CD4-positive, CD25-positive, alpha-beta regulatory T cell (primary cell): ENCODE measurements at regions not wholly inside any gene's neighbourhood (a gene's known extent, or its start where the extent isn't known, plus 50 kb on each side); places are given as distances from the start of the nearest gene placed in this dataset.

Experiments
- ATAC-seq, 2 donors: fragments of 150-1000 bp; cut with Tn5 transposase; one replicate each; pipeline ENCODE4 v1.10.0; 2021; ENCODE audit warnings: low read depth in 2 of 2, moderate number of reproducible peaks in 2 of 2, moderate library complexity in 1 of 2
- DNase-seq, 3 donors: peaks; one replicate each; pipeline versions ENCODE4 v3.0.0 to v3.0.0-alpha.2; 2012 to 2022; ENCODE audit warnings: mixed read lengths in 1 of 3
- H3K27ac ChIP-seq: one replicate; pipeline ENCODE4 v1.7.0; 2013; ENCODE audit warnings: mild to moderate bottlenecking, low read length; ENCODE audit not compliant: insufficient read depth, poor library complexity, severe bottlenecking
- H3K27me3 ChIP-seq: one replicate; pipeline ENCODE4 v1.7.0; 2013; ENCODE audit warnings: low read length; ENCODE audit not compliant: control insufficient read depth, insufficient read depth
- H3K36me3 ChIP-seq: one replicate; pipeline ENCODE4 v1.7.0; 2013; ENCODE audit warnings: mild to moderate bottlenecking, low read length, moderate library complexity; ENCODE audit not compliant: control insufficient read depth, insufficient read depth
- H3K4me1 ChIP-seq: 2 replicates; pipeline ENCODE4 v1.7.0; 2013; ENCODE audit warnings: mild to moderate bottlenecking, low read length; ENCODE audit not compliant: insufficient read depth, control insufficient read depth, poor library complexity, severe bottlenecking
- H3K4me3 ChIP-seq: one replicate; pipeline ENCODE4 v1.7.0; 2013; ENCODE audit warnings: low read depth, mild to moderate bottlenecking, low read length, moderate library complexity
- H3K9me3 ChIP-seq, 2 experiments: 1 replicate in 1 of 2; 2 replicates in 1 of 2; pipeline ENCODE4 v1.7.0; 2013; ENCODE audit warnings: low read length in 2 of 2, mild to moderate bottlenecking in 1 of 2, moderate library complexity in 1 of 2; ENCODE audit not compliant: control insufficient read depth in 2 of 2
- H3K27ac Mint-ChIP-seq, 3 donors: one replicate each; pipeline ENCODE4 v1.8.0; 2020 to 2022; ENCODE audit warnings: mild to moderate bottlenecking in 3 of 3, mixed read lengths in 3 of 3, moderate library complexity in 2 of 3
- H3K27me3 Mint-ChIP-seq: one replicate; pipeline ENCODE4 v1.8.0; 2022; ENCODE audit warnings: mild to moderate bottlenecking, mixed read lengths
- H3K36me3 Mint-ChIP-seq: one replicate; pipeline ENCODE4 v1.8.0; 2020; ENCODE audit warnings: mixed read lengths
- H3K4me1 Mint-ChIP-seq, 4 donors: one replicate each; pipeline ENCODE4 v1.8.0; 2020 to 2022; ENCODE audit warnings: mixed read lengths in 4 of 4, mild to moderate bottlenecking in 1 of 4
- H3K4me3 Mint-ChIP-seq, 4 donors: one replicate each; pipeline ENCODE4 v1.8.0; 2020 to 2022; ENCODE audit warnings: mild to moderate bottlenecking in 4 of 4, mixed read lengths in 4 of 4, moderate library complexity in 3 of 4
- H3K9me3 Mint-ChIP-seq, 7 donors: one replicate each; pipeline ENCODE4 v1.8.0; 2020 to 2022; ENCODE audit warnings: mixed read lengths in 7 of 7, mild to moderate bottlenecking in 3 of 7, moderate library complexity in 2 of 7

DNA sequence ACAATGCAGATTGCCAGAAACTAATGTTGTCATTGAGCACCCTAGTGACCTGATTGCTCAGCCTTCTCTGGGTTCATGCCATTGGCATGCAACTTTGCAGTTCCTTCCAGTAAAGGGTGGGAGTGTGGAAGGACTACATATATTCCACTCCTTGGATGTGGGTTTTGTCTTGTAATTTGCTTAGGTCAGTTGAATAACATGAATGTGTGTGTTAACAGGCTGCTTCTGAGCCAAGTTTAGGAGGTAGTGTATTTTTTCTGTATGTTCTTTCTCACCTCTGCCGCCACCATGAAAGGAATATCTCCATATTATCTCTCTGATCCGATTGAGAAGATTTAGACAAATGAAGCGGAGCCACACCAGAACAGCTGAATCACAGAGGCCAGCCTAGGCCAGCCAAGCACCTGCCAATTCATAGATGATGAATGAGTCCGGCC is 1929.6 kb upstream of the CDH6 start:
- H3K27ac ChIP-seq: no peak overlapping the region
- no peaks in the 10 kb centered on the region for H3K36me3 Mint-ChIP-seq
- H3K4me3 Mint-ChIP-seq: no peak overlapping the region
- no peaks in the 10 kb centered on the region for H3K36me3 ChIP-seq
- peaks cover 2 to 5% of the 10 kb centered on the region in 2 experiments for H3K9me3 ChIP-seq
- no peak overlapping the region for H3K4me3 ChIP-seq
- ATAC-seq (no peak), DNase-seq (no peak)
- no peak overlapping the region for H3K27ac Mint-ChIP-seq
- no peaks in the 10 kb centered on the region for H3K4me1 ChIP-seq
- no peaks in the 10 kb centered on the region for H3K27me3 ChIP-seq
- peaks cover 2 to 33% (median 9%) of the 10 kb centered on the region in 7 donors for H3K9me3 Mint-ChIP-seq
- H3K27me3 Mint-ChIP-seq: no peaks in the 10 kb centered on the region
- peaks cover 0 to 4% (median 0%) of the 10 kb centered on the region in 4 donors for H3K4me1 Mint-ChIP-seq

DNA sequence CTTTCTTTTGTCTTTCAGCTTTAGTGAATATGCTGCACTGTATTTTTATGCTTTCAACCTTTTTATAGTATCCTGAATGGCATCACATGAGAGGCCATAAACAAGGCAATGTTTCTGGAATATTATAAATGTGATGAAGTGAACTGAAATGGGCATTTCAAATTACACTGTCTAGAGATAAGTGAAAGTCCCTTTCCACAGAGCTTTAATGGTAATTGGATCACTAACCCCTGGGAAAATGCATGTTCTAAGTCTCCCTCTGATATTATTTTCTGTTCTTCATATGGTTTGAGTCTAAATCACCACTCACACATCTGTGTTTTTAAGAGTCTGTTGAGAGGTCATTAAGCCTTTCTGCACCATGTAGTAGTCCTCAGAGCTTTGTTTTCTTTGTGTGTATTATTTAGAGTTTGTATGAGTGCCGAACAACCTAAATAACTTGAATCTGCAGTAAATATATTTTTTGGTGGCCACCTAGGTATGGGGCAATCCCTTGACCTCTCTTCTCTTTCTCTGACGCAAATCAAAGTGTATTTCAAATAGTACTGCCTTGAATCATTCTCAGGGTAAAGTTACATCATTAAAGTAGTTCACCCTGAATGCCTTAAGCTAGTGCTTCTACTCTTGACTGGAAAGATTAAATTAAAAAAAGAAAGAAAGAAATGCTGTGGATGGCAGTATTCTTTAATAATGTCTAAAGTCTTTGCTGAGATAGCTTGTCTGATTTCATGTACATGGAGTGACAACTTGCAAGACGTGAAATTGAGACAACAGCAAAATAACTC is 1931.0 kb upstream of the CDH6 start:
- Histone ChIP-seq H3K4me1 (no peaks in the 10 kb centered on the region), H3K27me3 (no peaks in the 10 kb centered on the region), H3K4me3 (no peak overlapping the region), H3K36me3 (no peaks in the 10 kb centered on the region), H3K27ac (no peak overlapping the region), H3K9me3 (peaks cover 2 to 5% of the 10 kb centered on the region in 2 experiments)
- Mint-ChIP-seq H3K36me3 (no peaks in the 10 kb centered on the region), H3K4me1 (peaks cover 0 to 4% (median 0%) of the 10 kb centered on the region in 4 donors), H3K27ac (no peak overlapping the region), H3K27me3 (no peaks in the 10 kb centered on the region), H3K9me3 (peaks cover 2 to 36% (median 13%) of the 10 kb centered on the region in 7 donors), H3K4me3 (no peak overlapping the region)
- DNase-seq: no peak
- ATAC-seq: no peak

DNA sequence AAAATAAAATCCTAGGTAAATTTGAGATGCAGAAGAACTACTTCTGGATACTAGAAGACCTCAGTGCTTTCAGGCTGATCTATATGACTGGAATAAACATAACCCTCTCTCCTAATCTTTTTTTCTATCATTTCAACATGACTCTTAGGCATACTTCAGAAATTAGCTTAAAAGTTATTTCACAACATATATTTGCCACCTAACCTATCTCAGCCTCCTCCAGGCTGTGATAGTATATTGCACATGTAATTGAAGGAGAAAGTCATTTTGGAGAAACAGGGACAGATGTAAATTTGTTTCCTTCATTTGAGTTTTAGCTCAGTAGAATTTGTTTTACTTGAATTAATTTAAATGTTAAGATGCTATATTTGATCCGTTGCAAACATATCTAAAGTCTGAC is 1932.3 kb upstream of the CDH6 start:
- Histone ChIP-seq H3K9me3 (peaks cover 0 to 5% of the 10 kb centered on the region in 2 experiments), H3K27me3 (no peaks in the 10 kb centered on the region), H3K27ac (no peak overlapping the region), H3K4me1 (no peaks in the 10 kb centered on the region), H3K4me3 (no peak overlapping the region), H3K36me3 (no peaks in the 10 kb centered on the region)
- Mint-ChIP-seq H3K4me1 (peaks cover 0 to 4% (median 0%) of the 10 kb centered on the region in 4 donors), H3K27ac (no peak overlapping the region), H3K36me3 (no peaks in the 10 kb centered on the region), H3K4me3 (no peak overlapping the region), H3K27me3 (no peaks in the 10 kb centered on the region), H3K9me3 (peaks cover 0 to 36% (median 8%) of the 10 kb centered on the region in 7 donors)
- DNase-seq (no peak), ATAC-seq (no peak)

DNA sequence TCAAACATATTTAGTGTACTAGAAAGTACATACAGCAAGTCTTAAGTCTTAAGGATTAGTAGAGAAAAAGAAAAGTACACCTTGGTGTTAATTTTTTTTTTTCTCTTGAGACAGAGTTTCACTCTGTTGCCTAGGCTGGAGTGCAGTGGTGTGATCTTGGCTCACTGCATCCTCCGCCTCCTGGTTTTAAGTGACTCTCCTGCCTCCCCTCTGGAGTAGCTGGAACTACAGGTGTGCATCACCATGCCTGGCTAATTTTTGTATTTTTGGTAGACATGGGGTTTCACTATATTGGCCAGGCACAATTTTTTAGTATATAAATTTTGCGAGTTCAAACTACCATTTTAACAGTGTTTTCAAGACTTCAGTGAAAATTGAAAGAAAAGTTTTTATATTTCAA is 1941.1 kb upstream of the CDH6 start:
- no peak overlapping the region for H3K27ac Mint-ChIP-seq
- no peak overlapping the region for H3K27ac ChIP-seq
- no peaks in the 10 kb centered on the region for H3K27me3 Mint-ChIP-seq
- ATAC-seq (no peak), DNase-seq (no peak)
- no peak overlapping the region for H3K4me3 ChIP-seq
- H3K36me3 ChIP-seq: no peaks in the 10 kb centered on the region
- H3K4me1 ChIP-seq: no peaks in the 10 kb centered on the region
- H3K9me3 ChIP-seq: peaks cover 0 to 10% of the 10 kb centered on the region in 2 experiments
- no peaks in the 10 kb centered on the region for H3K4me1 Mint-ChIP-seq
- H3K9me3 Mint-ChIP-seq: peaks cover 0 to 11% (median 5%) of the 10 kb centered on the region in 7 donors
- no peaks in the 10 kb centered on the region for H3K36me3 Mint-ChIP-seq
- H3K27me3 ChIP-seq: no peaks in the 10 kb centered on the region
- no peak overlapping the region for H3K4me3 Mint-ChIP-seq

DNA sequence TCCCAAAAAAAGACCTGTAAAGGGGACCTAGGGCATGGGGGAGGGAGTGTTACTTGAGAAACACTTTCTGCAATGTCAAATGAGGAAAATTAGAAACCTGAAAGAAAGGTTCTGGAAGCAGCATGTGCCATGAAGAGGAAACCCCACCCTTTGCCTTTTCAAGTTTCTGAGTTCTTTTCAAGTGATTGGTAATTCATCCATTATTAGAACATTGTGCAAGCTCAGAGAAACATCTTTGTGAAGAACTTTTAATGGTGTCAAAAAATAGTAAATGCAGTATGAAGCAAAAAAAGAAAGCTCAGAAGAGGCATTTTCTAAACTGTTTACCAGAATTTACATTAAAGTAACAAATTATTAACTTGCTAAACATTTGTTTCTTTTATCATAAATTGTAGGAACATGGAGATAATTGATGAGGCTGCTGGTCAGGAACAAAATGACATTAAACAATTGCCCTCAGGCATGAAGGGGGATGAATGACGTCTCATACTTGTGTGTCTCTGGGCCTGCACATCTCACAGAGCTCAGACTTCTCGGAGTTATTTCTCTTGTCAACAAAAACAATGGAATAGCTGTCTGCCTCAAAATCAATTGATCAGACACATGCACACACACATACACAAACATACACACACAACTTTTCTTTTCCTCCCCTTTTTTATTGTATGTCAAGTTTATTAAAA is 1946.0 kb upstream of the CDH6 start:
- H3K4me1 ChIP-seq: no peaks in the 10 kb centered on the region
- no peak for DNase-seq
- no peaks in the 10 kb centered on the region for H3K27me3 ChIP-seq
- no peak overlapping the region for H3K27ac ChIP-seq
- H3K27ac Mint-ChIP-seq: no peak overlapping the region
- peaks cover 3% of the 10 kb centered on the region for H3K36me3 Mint-ChIP-seq
- H3K36me3 ChIP-seq: no peaks in the 10 kb centered on the region
- no peaks in the 10 kb centered on the region for H3K4me1 Mint-ChIP-seq
- peaks cover 0 to 6% of the 10 kb centered on the region in 2 experiments for H3K9me3 ChIP-seq
- H3K27me3 Mint-ChIP-seq: no peaks in the 10 kb centered on the region
- no peak overlapping the region for H3K4me3 Mint-ChIP-seq
- peaks cover 2 to 29% (median 9%) of the 10 kb centered on the region in 7 donors for H3K9me3 Mint-ChIP-seq
- no peak overlapping the region for H3K4me3 ChIP-seq
- no peak for ATAC-seq

DNA sequence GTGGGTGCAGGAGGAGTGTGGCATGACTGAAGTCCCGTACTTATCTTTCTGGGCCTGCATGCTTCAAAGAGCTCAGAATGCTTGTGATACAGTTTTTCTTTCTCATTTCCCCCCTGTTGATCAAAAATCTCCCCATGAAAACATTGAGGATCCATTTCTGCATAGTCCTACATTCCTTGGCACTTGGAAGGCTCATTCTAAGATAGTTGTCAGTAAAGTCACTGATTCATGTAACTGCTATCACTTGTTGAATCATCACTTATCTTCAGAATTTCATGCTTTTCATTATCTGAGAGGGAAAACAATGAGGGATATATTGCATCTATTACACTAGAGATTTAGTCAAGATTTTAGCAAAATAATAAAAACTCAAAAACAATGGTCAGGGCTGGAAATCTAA is 1953.1 kb upstream of the CDH6 start:
- H3K4me3 ChIP-seq: no peak overlapping the region
- no peaks in the 10 kb centered on the region for H3K27me3 ChIP-seq
- no peaks in the 10 kb centered on the region for H3K4me1 Mint-ChIP-seq
- H3K4me3 Mint-ChIP-seq: no peak overlapping the region
- H3K36me3 Mint-ChIP-seq: peaks cover 3% of the 10 kb centered on the region
- no peak overlapping the region for H3K27ac ChIP-seq
- no peaks in the 10 kb centered on the region for H3K4me1 ChIP-seq
- H3K9me3 ChIP-seq: no peaks in the 10 kb centered on the region
- no peaks in the 10 kb centered on the region for H3K36me3 ChIP-seq
- ATAC-seq (no peak), DNase-seq (no peak)
- no peaks in the 10 kb centered on the region for H3K27me3 Mint-ChIP-seq
- no peak overlapping the region for H3K27ac Mint-ChIP-seq
- peaks cover 0 to 15% (median 9%) of the 10 kb centered on the region in 7 donors for H3K9me3 Mint-ChIP-seq

DNA sequence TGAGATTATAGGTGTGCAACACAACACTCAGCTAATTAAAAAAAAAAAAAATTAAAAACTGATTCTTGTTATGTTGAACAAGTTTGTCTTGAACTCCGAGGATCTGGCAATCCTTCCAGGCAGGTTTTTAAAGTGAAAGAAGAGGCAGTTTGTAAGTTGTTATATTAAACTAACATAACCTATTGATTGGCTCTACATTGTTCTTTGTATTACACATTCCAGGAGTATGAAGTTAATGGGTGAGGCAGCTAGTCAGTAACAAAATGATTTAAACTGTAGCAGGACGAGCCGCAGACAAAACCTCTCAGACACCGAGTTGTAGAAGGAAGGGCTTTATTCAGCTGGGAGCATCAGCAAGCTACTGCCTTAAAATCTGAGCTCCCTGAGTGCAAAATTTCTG is 1953.9 kb upstream of the CDH6 start:
- Histone ChIP-seq H3K36me3 (no peaks in the 10 kb centered on the region), H3K4me1 (no peaks in the 10 kb centered on the region), H3K4me3 (no peak overlapping the region), H3K9me3 (no peaks in the 10 kb centered on the region), H3K27me3 (no peaks in the 10 kb centered on the region), H3K27ac (no peak overlapping the region)
- peaks cover 0 to 11% (median 7%) of the 10 kb centered on the region in 7 donors for H3K9me3 Mint-ChIP-seq
- no peaks in the 10 kb centered on the region for H3K4me1 Mint-ChIP-seq
- peaks cover 3% of the 10 kb centered on the region for H3K36me3 Mint-ChIP-seq
- no peak for ATAC-seq
- DNase-seq: no peak
- H3K27me3 Mint-ChIP-seq: no peaks in the 10 kb centered on the region
- no peak overlapping the region for H3K4me3 Mint-ChIP-seq
- no peak overlapping the region for H3K27ac Mint-ChIP-seq
